PC-3 (cell line): ENCODE measurements at regions not wholly inside any gene's neighbourhood (a gene's known extent, or its start where the extent isn't known, plus 50 kb on each side); places are given as distances from the start of the nearest gene placed in this dataset.

ENCODE experiments used
- ATAC-seq: fragments of 200-7000 bp; cut with Tn5 transposase; 2 replicates; pipeline ENCODE4 v1.9.1; 2020; ENCODE audit warnings: mild to moderate bottlenecking, moderate library complexity
- BruUV-seq: library from RNA; stranded (reverse); fragments of 400-500 nt; replicated peaks from 2 replicates; lab custom pipeline; 2021; lab: Mats Ljungman, UMichigan
- CTCF ChIA-PET: fragments of 300-600 bp; sonication (Branson Sonifier 250); formaldehyde crosslinking; loops from one replicate; lab custom pipeline; 2022; ENCODE audit warnings: antibody characterized with exemption; lab: Charles Lee
- POLR2A ChIA-PET: fragments of 300-600 bp; sonication (Branson Sonifier 250); formaldehyde crosslinking; loops from one replicate; lab custom pipeline; 2022; ENCODE audit warnings: antibody characterized with exemption; ENCODE audit not compliant: unreplicated experiment; lab: Charles Lee
- DNase-seq: peaks from one replicate; pipeline ENCODE4 v3.0.0-alpha.2; 2015
- H2AFZ ChIP-seq: fragments of 300-600 bp; sonication (generic); 2 replicates; pipeline ENCODE4 v1.6.0; 2016; ENCODE audit warnings: antibody characterized with exemption, low read length
- H3F3A ChIP-seq: fragments of 300-600 bp; sonication (generic); one replicate; pipeline ENCODE4 v1.6.0; 2017; ENCODE audit warnings: antibody characterized with exemption, low read length, control low read depth, mild to moderate bottlenecking; ENCODE audit not compliant: unreplicated experiment
- H3K27ac ChIP-seq: fragments of 300-600 bp; sonication (generic); 2 replicates; pipeline ENCODE4 v1.5.1; 2016; ENCODE audit warnings: mild to moderate bottlenecking, low read length
- H3K27me3 ChIP-seq: fragments of 300-600 bp; sonication (generic); 2 replicates; pipeline ENCODE4 v1.6.1; 2016; ENCODE audit warnings: low read length, mixed read lengths
- H3K36me3 ChIP-seq: fragments of 300-600 bp; sonication (generic); 2 replicates; pipeline ENCODE4 v1.6.1; 2016; ENCODE audit warnings: low read depth, mixed run types, low read length, mixed read lengths
- H3K4me1 ChIP-seq: fragments of 300-600 bp; sonication (generic); 2 replicates; pipeline ENCODE4 v1.5.1; 2016; ENCODE audit warnings: low read length; ENCODE audit not compliant: insufficient read depth
- H3K4me2 ChIP-seq: fragments of 300-600 bp; sonication (generic); 2 replicates; pipeline ENCODE4 v1.6.0; 2016; ENCODE audit warnings: low read length
- H3K4me3 ChIP-seq: fragments of 300-600 bp; sonication (generic); 2 replicates; pipeline ENCODE4 v1.5.1; 2016; ENCODE audit warnings: mild to moderate bottlenecking, low read length, mixed read lengths
- H3K79me2 ChIP-seq: fragments of 300-600 bp; sonication (generic); 2 replicates; pipeline ENCODE4 v1.6.1; 2017; ENCODE audit warnings: low read length, mixed read lengths
- H3K9ac ChIP-seq: fragments of 300-600 bp; sonication (generic); 2 replicates; pipeline ENCODE4 v1.6.0; 2016; ENCODE audit warnings: mild to moderate bottlenecking, low read length
- H3K9me2 ChIP-seq: fragments of 300-600 bp; sonication (generic); replicated peaks from 2 replicates; pipeline ENCODE4 v1.6.1; 2016; ENCODE audit warnings: mixed run types, low read length, mixed read lengths
- H3K9me3 ChIP-seq: fragments of 300-600 bp; sonication (generic); 2 replicates; pipeline ENCODE4 v1.6.1; 2016; ENCODE audit warnings: low read length, mixed read lengths
- H4K20me1 ChIP-seq: fragments of 300-600 bp; sonication (generic); 2 replicates; pipeline ENCODE4 v1.6.1; 2016; ENCODE audit warnings: low read length, mixed read lengths
- EZH2 ChIP-seq: fragments of 300-600 bp; sonication (generic); IDR thresholded peaks from one replicate; pipeline ENCODE4 v1.6.1; 2017; ENCODE audit warnings: antibody characterized with exemption, mild to moderate bottlenecking, low read length; ENCODE audit not compliant: unreplicated experiment
- EZH2phosphoT487 ChIP-seq: fragments of 300-600 bp; sonication (generic); IDR thresholded peaks from 2 replicates; pipeline ENCODE4 v1.6.1; 2018; ENCODE audit warnings: mild to moderate bottlenecking, antibody characterized with exemption, low read length, borderline replicate concordance
- intact Hi-C: fragments of 100-400 bp; cut with micrococcal nuclease; formaldehyde crosslinking; loops from 2 replicates; pipeline ENCODE4 v1.9.0; 2023
- TF ChIP-seq, protein P1 (sequence below): fragments of 300-600 bp; sonication (generic); conservative IDR thresholded peaks from 2 replicates; pipeline ENCODE4 v1.5.1; 2017; ENCODE audit warnings: antibody characterized with exemption, low read depth, mild to moderate bottlenecking, low read length

DNA sequence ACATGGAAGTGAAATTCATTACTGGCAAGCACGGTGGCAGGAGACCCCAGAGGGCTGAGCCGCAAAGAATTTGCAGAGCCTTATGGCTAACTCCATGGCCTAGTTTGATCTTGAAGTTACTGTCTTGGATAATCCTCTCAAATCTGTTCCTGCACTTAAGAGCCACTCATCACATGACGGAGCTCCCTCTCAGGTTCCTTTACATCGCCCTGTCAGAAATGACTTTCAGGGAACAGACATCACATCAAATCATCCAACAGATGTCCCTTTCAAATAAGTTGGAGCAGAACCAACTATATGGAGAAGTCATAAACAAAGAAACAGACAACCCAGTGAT is 328.8 kb upstream of the THBS1 start:
- Histone ChIP-seq H3K9ac (no peak overlapping the region), H3K36me3 (no peaks in the 10 kb centered on the region), H2AFZ (no peak overlapping the region), H3K27me3 (no peaks in the 10 kb centered on the region), H3K4me3 (no peak overlapping the region), H3K79me2 (no peaks in the 10 kb centered on the region), H3K9me3 (no peaks in the 10 kb centered on the region), H3K4me2 (no peak overlapping the region), H4K20me1 (no peaks in the 10 kb centered on the region), H3K27ac (no peak overlapping the region), H3K4me1 (peaks cover 25% of the 10 kb centered on the region), H3F3A (no peaks in the 10 kb centered on the region), H3K9me2 (no peaks in the 10 kb centered on the region)
- CTCF ChIA-PET: no interaction called here
- ATAC-seq (no peak), DNase-seq (no peak)
- TF ChIP-seq, protein P1, sequence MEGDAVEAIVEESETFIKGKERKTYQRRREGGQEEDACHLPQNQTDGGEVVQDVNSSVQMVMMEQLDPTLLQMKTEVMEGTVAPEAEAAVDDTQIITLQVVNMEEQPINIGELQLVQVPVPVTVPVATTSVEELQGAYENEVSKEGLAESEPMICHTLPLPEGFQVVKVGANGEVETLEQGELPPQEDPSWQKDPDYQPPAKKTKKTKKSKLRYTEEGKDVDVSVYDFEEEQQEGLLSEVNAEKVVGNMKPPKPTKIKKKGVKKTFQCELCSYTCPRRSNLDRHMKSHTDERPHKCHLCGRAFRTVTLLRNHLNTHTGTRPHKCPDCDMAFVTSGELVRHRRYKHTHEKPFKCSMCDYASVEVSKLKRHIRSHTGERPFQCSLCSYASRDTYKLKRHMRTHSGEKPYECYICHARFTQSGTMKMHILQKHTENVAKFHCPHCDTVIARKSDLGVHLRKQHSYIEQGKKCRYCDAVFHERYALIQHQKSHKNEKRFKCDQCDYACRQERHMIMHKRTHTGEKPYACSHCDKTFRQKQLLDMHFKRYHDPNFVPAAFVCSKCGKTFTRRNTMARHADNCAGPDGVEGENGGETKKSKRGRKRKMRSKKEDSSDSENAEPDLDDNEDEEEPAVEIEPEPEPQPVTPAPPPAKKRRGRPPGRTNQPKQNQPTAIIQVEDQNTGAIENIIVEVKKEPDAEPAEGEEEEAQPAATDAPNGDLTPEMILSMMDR: no peak
- TF ChIP-seq EZH2 (no peak), EZH2phosphoT487 (no peak)
- intact Hi-C loops: no loop called here
- POLR2A ChIA-PET: no interaction called here
- BruUV-seq: no TSS peak

DNA sequence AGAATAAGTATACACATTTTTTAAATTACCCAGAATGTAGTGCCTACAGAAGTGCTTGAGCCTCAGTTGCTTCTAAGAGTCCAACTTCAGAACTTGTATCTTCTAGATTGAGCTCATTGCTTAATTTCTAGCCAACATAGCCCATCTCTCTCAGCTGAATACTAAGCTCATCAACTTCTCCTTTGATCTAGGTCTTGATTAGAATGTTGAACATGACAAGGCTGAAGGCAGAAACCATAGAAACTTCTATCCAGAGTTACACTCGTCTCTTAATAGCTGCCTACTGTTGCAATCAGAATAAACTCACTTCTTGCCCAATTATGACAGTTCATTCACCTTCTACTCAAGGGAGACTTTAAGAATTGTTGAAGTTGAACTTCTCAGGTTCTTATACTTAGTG is 327.3 kb upstream of the THBS1 start:
- H3K9me2 ChIP-seq: no peaks in the 10 kb centered on the region
- BruUV-seq: no TSS peak
- H3K4me3 ChIP-seq: no peak overlapping the region
- no peaks in the 10 kb centered on the region for H3K79me2 ChIP-seq
- H3K4me2 ChIP-seq: no peak overlapping the region
- H3F3A ChIP-seq: no peaks in the 10 kb centered on the region
- intact Hi-C loops: no loop called here
- no peak overlapping the region for H2AFZ ChIP-seq
- no peaks in the 10 kb centered on the region for H4K20me1 ChIP-seq
- ChIA-PET CTCF (no interaction called here), POLR2A (no interaction called here)
- H3K4me1 ChIP-seq: peaks cover 12% of the 10 kb centered on the region
- no peak overlapping the region for H3K9ac ChIP-seq
- no peaks in the 10 kb centered on the region for H3K36me3 ChIP-seq
- DNase-seq: no peak
- no peak for ATAC-seq
- no peak overlapping the region for H3K27ac ChIP-seq
- no peak for TF ChIP-seq EZH2phosphoT487
- TF ChIP-seq, protein P1: no peak
- no peak for TF ChIP-seq EZH2
- H3K27me3 ChIP-seq: no peaks in the 10 kb centered on the region
- H3K9me3 ChIP-seq: no peaks in the 10 kb centered on the region

DNA sequence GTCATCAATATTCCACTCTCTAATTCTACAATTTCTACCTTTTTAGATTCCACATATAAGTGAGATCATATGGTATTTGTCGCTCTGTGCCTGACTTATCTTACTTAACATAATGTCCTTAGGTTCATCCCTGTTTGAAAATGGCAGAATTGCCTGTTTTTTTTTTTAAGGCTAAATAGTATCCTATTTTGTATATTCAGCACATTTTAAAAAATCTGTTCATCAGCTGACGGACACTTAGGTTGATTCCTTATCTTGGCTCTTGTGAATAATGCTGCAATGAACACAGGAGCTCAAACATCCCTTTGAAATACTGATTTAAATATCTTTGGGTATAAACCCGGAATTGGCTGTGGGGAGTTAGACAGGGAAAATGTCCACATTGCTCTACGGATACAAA is 326.7 kb upstream of the THBS1 start:
- Histone ChIP-seq H3K36me3 (no peaks in the 10 kb centered on the region), H3K9me2 (no peaks in the 10 kb centered on the region), H3K27ac (no peak overlapping the region), H3K79me2 (no peaks in the 10 kb centered on the region), H3K4me2 (no peak overlapping the region), H3K4me1 (0 out of 2 replicates have a peak, but pooled peaks cover 7% of the 10 kb centered on the region), H3K4me3 (no peak overlapping the region), H3K27me3 (no peaks in the 10 kb centered on the region), H4K20me1 (no peaks in the 10 kb centered on the region), H3K9me3 (no peaks in the 10 kb centered on the region), H3F3A (no peaks in the 10 kb centered on the region), H3K9ac (no peak overlapping the region), H2AFZ (no peak overlapping the region)
- ATAC-seq (no peak), DNase-seq (no peak)
- TF ChIP-seq EZH2phosphoT487 (no peak), EZH2 (no peak)
- TF ChIP-seq, protein P1: no peak
- ChIA-PET POLR2A (no interaction called here), CTCF (no interaction called here)
- intact Hi-C loops: no loop called here
- BruUV-seq: no TSS peak
